ENCODE measurements at regions not wholly inside any gene's neighbourhood (a gene's known extent, or its start where the extent isn't known, plus 50 kb on each side); places are given as distances from the start of the nearest gene placed in this dataset.
"Not testable (repeated sequence)": the region's sequence is repeated elsewhere in the genome, so short reads cannot be mapped to it uniquely, and the experiment has no call there.

GRCh38 chr22:47407461-47408025, 645.1 kb downstream of the TBC1D22A start:
- no peak for DNase-seq
- Histone ChIP-seq H3K9me3 (no peaks in the 10 kb centered on the region), H3K27me3 (ENCODE audit: insufficient read depth in 3 of 3, low read length in 2 of 3) (peaks cover 0 to 7% (median 3%) of the 10 kb centered on the region in 3 donors), H3K4me1 (no peaks in the 10 kb centered on the region), H3K27ac (no peak overlapping the region), H3K4me3 (no peak overlapping the region), H3K36me3 (ENCODE audit: insufficient read depth in 1 of 2, low read depth in 1 of 2) (no peaks in the 10 kb centered on the region)
- no peak for TF ChIP-seq CTCF (IDR thresholded peaks at IDR 0.05)
- WGBS, 3 donors, result 45 to 62% (median 48%) methylated on average over 6 of the region's 6 CpGs
- intact Hi-C loops (cut with DNase I), result no loop called here
- ATAC-seq, result no peak

- Histone ChIP-seq H3K4me1 (no peaks in the 10 kb centered on the region), H3K36me3 (ENCODE audit: insufficient read depth in 1 of 2, low read depth in 1 of 2) (no peaks in the 10 kb centered on the region), H3K9me3 (no peaks in the 10 kb centered on the region), H3K4me3 (no peak overlapping the region), H3K27me3 (ENCODE audit: insufficient read depth in 3 of 3, low read length in 2 of 3) (peaks cover 0 to 7% (median 3%) of the 10 kb centered on the region in 3 donors), H3K27ac (no peak overlapping the region)
- no peak for TF ChIP-seq CTCF (IDR thresholded peaks at IDR 0.05)
- 78 to 81% (median 79%) methylated on average over 10 to 11 of the region's 11 CpGs for WGBS, 3 donors
- DNase-seq, result no peak
- no peak for ATAC-seq
- intact Hi-C loops (cut with DNase I), result no loop called here
Measured at GRCh38 chr22:47406896-47407295, 644.4 kb downstream of the TBC1D22A start.

GRCh38 chr22:47406180-47406834, 643.9 kb downstream of the TBC1D22A start:
- DNase-seq (no peak), ATAC-seq (no peak)
- no peaks in the 10 kb centered on the region for H3K9me3 ChIP-seq
- 76 to 84% (median 80%) methylated on average over 12 of the region's 12 CpGs for WGBS, 3 donors
- H3K4me1 ChIP-seq, result no peaks in the 10 kb centered on the region
- H3K36me3 ChIP-seq (ENCODE audit: insufficient read depth in 1 of 2, low read depth in 1 of 2), result no peaks in the 10 kb centered on the region
- TF ChIP-seq CTCF (IDR thresholded peaks at IDR 0.05), result no peak
- intact Hi-C loops (cut with DNase I), result no loop called here
- no peak overlapping the region for H3K27ac ChIP-seq
- no peak overlapping the region for H3K4me3 ChIP-seq
- peaks cover 0 to 7% (median 3%) of the 10 kb centered on the region in 3 donors for H3K27me3 ChIP-seq (ENCODE audit: insufficient read depth in 3 of 3, low read length in 2 of 3)

- H3K27me3 ChIP-seq (ENCODE audit: insufficient read depth in 3 of 3, low read length in 2 of 3); H3K9me3 ChIP-seq; H3K36me3 ChIP-seq (ENCODE audit: insufficient read depth in 1 of 2, low read depth in 1 of 2); intact Hi-C loops (cut with DNase I); H3K27ac ChIP-seq; DNase-seq; H3K4me1 ChIP-seq; ATAC-seq; H3K4me3 ChIP-seq: not testable (repeated sequence)
- WGBS, 3 donors, result 72 to 88% (median 86%) methylated on average over 14 to 15 of the region's 15 CpGs
Measured at GRCh38 chr22:47405222-47405621, 642.8 kb downstream of the TBC1D22A start.

GRCh38 chr22:47402876-47403525, 640.6 kb downstream of the TBC1D22A start:
- intact Hi-C loops (cut with DNase I), result no loop called here
- peaks cover 0 to 4% (median 0%) of the 10 kb centered on the region in 3 donors for H3K27me3 ChIP-seq (ENCODE audit: insufficient read depth in 3 of 3, low read length in 2 of 3)
- no peak for DNase-seq
- no peaks in the 10 kb centered on the region for H3K9me3 ChIP-seq
- no peaks in the 10 kb centered on the region for H3K4me1 ChIP-seq
- H3K36me3 ChIP-seq (ENCODE audit: insufficient read depth in 1 of 2, low read depth in 1 of 2), result no peaks in the 10 kb centered on the region
- WGBS, 3 donors, result 81 to 84% (median 84%) methylated on average over 14 of the region's 14 CpGs
- H3K4me3 ChIP-seq, result no peak overlapping the region
- no peak for ATAC-seq
- H3K27ac ChIP-seq, result no peak overlapping the region
- TF ChIP-seq CTCF (IDR thresholded peaks at IDR 0.05), result no peak

All from psoas muscle (tissue), 7 donors.